SK-N-SH treated with all-trans-retinoic acid at 6 μM for 48 hours (cell line): ENCODE measurements at regions not wholly inside any gene's neighbourhood (a gene's known extent, or its start where the extent isn't known, plus 50 kb on each side); places are given as distances from the start of the nearest gene placed in this dataset.

ENCODE experiments used
- ARNTL ChIP-seq: fragments of 450-650 bp; formaldehyde crosslinking; IDR thresholded peaks from 2 replicates; pipeline ENCODE4 v1.5.0; 2020; ENCODE audit warnings: low read depth, mild to moderate bottlenecking, moderate library complexity, borderline replicate concordance
- BACH2 ChIP-seq: fragments of 250-450 bp; sonication (Bioruptor Pico); IDR thresholded peaks from 2 replicates; pipeline ENCODE4 v1.9.0; 2021; ENCODE audit warnings: mild to moderate bottlenecking, borderline replicate concordance
- TSHZ2 ChIP-seq: fragments of 250-450 bp; sonication (Bioruptor Pico); IDR thresholded peaks from 2 replicates; pipeline ENCODE4 v1.5.0; 2020; ENCODE audit warnings: mild to moderate bottlenecking, moderate library complexity
- ZC3H10 ChIP-seq: fragments of 250-450 bp; sonication (Bioruptor Pico); IDR thresholded peaks from 2 replicates; pipeline ENCODE4 v1.5.1; 2021; ENCODE audit warnings: mild to moderate bottlenecking, moderate library complexity
- ZFP3 ChIP-seq: fragments of 250-450 bp; sonication (Bioruptor Pico); IDR thresholded peaks from 2 replicates; pipeline ENCODE4 v1.5.0; 2020; ENCODE audit warnings: mild to moderate bottlenecking, moderate library complexity

GRCh38 chr15:77714023-77714422 is 81.3 kb upstream of the LINGO1 start:
- TF ChIP-seq ZC3H10 (no peak), ZFP3 (no peak), ARNTL (CRISPR knock-in tag) (no peak), TSHZ2 (CRISPR knock-in tag) (no peak), BACH2 (CRISPR knock-in tag) (no peak)
